ENCODE measurements at regions not wholly inside any gene's neighbourhood (a gene's known extent, or its start where the extent isn't known, plus 50 kb on each side); places are given as distances from the start of the nearest gene placed in this dataset.
A peak's percentile ranks its signal among the peaks of the same experiment; 100 is the strongest.

GRCh38 chr3:159787794-159788205, 200.8 kb upstream of the IL12A start:
- Mint-ChIP-seq H3K36me3 (ENCODE audit: low read depth) (peaks cover 23% of the 10 kb centered on the region), H3K4me1 (ENCODE audit: low read depth) (peaks cover 88% of the 10 kb centered on the region), H3K4me3 (peak overlapping the region; percentile 68), H3K27ac (peak overlapping the region; percentile 95), H3K9me3 (no peaks in the 10 kb centered on the region), H3K27me3 (ENCODE audit: insufficient read depth) (peaks cover 2% of the 10 kb centered on the region)
- DNase-seq, result peak; percentile 64
- TF ChIP-seq CTCF (IDR thresholded peaks at IDR 0.05), result no peak

GRCh38 chr3:159788291-159788690, 200.3 kb upstream of the IL12A start:
- Mint-ChIP-seq H3K36me3 (ENCODE audit: low read depth) (peaks cover 19% of the 10 kb centered on the region), H3K9me3 (no peaks in the 10 kb centered on the region), H3K27me3 (ENCODE audit: insufficient read depth) (peaks cover 2% of the 10 kb centered on the region; the same call in 1 of the 2 replicates), H3K4me3 (peak overlapping the region; percentile 68), H3K4me1 (ENCODE audit: low read depth) (peaks cover 88% of the 10 kb centered on the region), H3K27ac (peak overlapping the region; percentile 95)
- DNase-seq, result no peak
- no peak for TF ChIP-seq CTCF (IDR thresholded peaks at IDR 0.05)

GRCh38 chr3:159789017-159789416, 199.6 kb upstream of the IL12A start:
- H3K27me3 Mint-ChIP-seq (ENCODE audit: insufficient read depth), result no peaks in the 10 kb centered on the region; the same call in 1 of the 2 replicates
- TF ChIP-seq CTCF (IDR thresholded peaks at IDR 0.05), result no peak
- no peak for DNase-seq
- no peaks in the 10 kb centered on the region for H3K9me3 Mint-ChIP-seq
- H3K4me1 Mint-ChIP-seq (ENCODE audit: low read depth), result peaks cover 87% of the 10 kb centered on the region
- peaks cover 17% of the 10 kb centered on the region for H3K36me3 Mint-ChIP-seq (ENCODE audit: low read depth)
- H3K4me3 Mint-ChIP-seq, result no peak overlapping the region
- H3K27ac Mint-ChIP-seq, result peak overlapping the region; percentile 49

DNA sequence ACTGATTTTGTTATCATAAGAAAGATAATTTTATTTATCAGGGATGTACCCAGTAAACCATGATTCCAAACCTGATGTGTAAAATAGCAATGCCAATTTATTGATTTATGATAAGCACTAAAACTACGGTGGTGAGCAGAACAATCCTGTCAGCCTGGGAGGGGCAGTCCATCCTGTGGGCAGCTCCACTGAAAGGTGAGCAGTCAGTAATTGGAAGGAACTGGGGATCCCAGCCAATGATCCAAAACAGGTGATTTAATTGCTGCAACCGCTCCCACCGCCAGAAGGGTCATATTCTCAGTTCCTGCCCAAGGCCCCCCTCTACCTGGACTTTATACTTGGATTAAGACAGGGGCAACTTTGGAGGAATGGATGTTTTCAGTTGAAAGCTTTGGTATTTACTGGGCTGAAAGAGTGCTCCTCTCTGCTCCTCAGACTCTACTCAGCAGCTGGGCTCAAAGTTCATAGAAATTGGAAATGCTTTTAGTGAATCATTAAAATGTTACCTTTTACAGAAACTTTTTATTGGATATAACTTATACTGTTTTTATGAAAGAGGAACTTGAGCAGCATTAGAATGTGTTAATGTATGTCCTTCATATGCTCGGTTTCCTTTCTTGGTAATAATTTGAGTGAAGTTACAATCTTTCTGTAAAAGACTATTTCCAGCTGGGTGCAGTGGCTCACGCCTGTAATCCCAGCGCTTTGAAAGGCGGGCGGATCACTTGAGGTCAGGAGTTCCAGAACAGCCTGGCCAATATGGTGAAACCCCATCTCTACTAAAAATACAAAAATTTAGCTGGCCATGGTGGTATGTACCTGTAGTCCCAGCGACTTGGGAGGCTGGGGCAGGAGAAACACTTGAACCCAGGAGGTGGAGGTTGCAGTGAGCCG, 198.6 kb upstream of the IL12A start:
- Mint-ChIP-seq H3K27me3 (ENCODE audit: insufficient read depth) (no peaks in the 10 kb centered on the region; the same call in 1 of the 2 replicates), H3K27ac (no peak overlapping the region), H3K9me3 (no peaks in the 10 kb centered on the region), H3K36me3 (ENCODE audit: low read depth) (peaks cover 15% of the 10 kb centered on the region), H3K4me3 (no peak overlapping the region), H3K4me1 (ENCODE audit: low read depth) (peaks cover 84% of the 10 kb centered on the region)
- no peak for TF ChIP-seq CTCF (IDR thresholded peaks at IDR 0.05)
- DNase-seq, result no peak

GRCh38 chr3:159791336-159791735, 197.3 kb upstream of the IL12A start:
- H3K4me1 Mint-ChIP-seq (ENCODE audit: low read depth), result peaks cover 84% of the 10 kb centered on the region

More at GRCh38 chr3:159791336-159791735, 197.3 kb upstream of the IL12A start:
- peaks cover 15% of the 10 kb centered on the region for H3K36me3 Mint-ChIP-seq (ENCODE audit: low read depth)
- no peak for DNase-seq
- no peaks in the 10 kb centered on the region for H3K9me3 Mint-ChIP-seq
- H3K27ac Mint-ChIP-seq, result no peak overlapping the region
- TF ChIP-seq CTCF (IDR thresholded peaks at IDR 0.05), result no peak
- H3K4me3 Mint-ChIP-seq, result no peak overlapping the region
- peaks cover 4% of the 10 kb centered on the region for H3K27me3 Mint-ChIP-seq (ENCODE audit: insufficient read depth)

Measured in HFFc6 (cell line).